ENCODE measurements at regions not wholly inside any gene's neighbourhood (a gene's known extent, or its start where the extent isn't known, plus 50 kb on each side); places are given as distances from the start of the nearest gene placed in this dataset.

DNA sequence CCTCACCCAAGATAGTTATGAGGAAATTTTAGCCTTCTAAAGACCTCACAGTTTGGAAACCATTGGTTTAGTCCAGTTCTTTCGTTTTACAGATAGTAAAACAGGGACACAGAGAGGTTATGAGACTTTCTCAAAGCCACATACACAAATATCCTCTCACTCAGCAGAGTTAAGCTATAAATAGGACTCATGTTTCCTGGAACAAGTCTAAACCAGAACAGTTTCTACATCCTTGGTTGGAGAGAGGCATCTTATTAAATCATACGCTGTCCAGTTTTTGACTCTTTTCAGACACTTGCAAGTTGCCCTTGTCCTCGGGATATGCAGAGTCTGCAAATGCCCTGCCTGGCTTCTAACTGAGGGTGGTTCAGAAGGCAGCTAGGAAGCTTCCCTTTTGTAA is 462.1 kb upstream of the DEPDC1 start:
- no peak for DNase-seq (ENCODE audit: low read depth in 2 of 2)

DNA sequence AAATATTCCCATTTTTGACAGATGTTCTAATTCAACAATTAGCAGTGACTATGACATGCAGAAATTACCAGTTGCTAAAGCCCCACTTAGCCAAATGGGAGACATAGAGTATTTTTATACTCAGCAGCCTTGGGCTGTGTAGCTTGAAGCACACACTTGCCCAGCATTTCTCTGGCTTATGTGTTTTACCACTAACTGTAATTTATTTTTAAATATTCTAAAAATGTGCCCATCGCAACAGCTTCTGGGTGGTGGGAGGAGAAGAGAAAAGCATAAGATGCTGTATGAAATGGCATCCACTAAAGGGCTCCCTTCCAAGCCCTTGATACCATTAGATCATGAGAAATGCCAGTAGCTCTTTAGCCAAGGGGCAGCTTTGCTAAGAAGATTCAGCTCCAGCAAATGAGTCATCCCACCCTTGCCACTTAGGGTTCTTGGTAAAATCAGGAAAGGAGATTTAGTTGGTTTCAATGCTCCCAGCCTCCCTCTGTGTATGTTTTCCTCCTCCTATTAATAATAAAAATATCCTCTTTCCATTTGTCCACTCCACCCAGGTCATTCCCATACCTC is 462.7 kb upstream of the DEPDC1 start:
- DNase-seq (ENCODE audit: low read depth in 2 of 2), result no peak

DNA sequence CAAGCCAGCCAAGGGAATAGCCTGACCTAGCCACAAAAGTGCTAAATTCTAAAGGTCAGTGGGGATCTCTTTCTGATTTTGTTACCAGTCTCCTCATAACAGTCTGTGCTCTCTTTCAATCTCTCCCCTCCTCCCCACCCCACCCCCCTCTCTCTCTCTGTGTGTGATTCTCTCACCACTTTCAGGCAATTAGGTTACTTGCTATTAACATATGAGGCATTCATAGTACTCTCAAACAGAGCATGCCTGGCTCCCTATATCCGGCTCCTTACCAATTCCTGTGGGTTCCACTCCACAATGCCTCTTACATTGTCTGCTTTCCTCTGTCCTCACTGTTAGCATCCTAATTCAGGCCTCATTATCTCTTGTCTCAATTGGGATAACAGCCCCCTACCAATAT is 464.3 kb upstream of the DEPDC1 start:
- no peak for DNase-seq (ENCODE audit: low read depth in 2 of 2)

DNA sequence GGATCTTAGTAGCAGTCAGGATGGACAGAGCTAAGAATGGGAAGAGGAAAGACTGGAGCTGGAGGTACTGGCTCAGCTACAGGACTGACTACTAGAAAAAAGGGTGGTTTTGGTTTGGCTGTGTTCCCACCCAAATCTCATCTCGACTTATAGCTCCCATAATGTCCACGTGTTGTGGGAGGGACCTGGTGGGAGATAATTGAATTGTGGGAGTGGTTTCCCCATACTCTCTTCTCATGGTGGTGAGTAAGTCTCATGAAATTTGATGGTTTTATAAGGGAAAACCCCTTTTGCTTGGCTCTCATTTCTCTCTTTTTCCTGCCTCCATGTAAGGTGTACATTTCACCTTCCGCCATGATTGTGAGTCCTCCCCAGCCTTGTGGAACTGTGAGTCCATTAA is 466.5 kb upstream of the DEPDC1 start:
- no peak for DNase-seq (ENCODE audit: low read depth in 2 of 2)

DNA sequence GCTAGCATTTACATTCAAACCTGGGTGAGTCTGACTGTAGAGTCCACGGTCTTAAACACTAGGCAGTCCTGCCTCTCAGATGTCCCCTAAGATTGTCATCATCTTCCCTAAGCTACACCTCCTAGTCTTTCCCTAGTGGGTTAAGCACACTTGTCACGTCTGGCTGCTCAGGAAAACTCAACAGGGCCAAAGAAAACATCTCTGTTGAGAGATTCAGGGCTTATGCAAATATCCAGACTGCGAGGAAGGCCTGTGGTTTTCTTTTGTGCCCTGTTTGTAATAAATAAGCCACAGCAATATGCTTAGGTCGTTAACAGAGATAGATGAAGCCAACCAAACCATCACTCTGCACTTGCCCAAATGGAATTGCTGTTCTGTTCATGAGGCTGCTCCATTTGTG is 472.6 kb upstream of the DEPDC1 start:
- no peak for DNase-seq (ENCODE audit: low read depth in 2 of 2)

DNA sequence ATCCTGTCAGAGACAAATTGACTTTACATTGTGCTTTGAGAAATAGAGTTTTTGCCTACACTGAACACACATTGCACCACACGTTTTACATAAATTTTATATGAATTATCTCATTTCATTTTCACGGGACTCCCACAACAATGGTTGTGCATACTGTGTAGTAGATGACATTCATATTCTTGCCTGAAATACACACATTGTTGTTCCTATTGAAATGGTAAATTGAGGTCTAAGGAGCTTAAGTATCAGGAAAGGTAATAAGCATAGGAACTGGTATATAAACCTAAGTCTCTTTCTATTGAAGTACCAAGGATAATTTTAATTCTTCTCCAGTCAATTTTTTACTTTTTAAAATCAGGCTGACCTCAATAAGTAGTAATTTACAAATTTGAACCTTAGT is 473.7 kb upstream of the DEPDC1 start:
- DNase-seq (ENCODE audit: low read depth in 2 of 2), result no peak

DNA sequence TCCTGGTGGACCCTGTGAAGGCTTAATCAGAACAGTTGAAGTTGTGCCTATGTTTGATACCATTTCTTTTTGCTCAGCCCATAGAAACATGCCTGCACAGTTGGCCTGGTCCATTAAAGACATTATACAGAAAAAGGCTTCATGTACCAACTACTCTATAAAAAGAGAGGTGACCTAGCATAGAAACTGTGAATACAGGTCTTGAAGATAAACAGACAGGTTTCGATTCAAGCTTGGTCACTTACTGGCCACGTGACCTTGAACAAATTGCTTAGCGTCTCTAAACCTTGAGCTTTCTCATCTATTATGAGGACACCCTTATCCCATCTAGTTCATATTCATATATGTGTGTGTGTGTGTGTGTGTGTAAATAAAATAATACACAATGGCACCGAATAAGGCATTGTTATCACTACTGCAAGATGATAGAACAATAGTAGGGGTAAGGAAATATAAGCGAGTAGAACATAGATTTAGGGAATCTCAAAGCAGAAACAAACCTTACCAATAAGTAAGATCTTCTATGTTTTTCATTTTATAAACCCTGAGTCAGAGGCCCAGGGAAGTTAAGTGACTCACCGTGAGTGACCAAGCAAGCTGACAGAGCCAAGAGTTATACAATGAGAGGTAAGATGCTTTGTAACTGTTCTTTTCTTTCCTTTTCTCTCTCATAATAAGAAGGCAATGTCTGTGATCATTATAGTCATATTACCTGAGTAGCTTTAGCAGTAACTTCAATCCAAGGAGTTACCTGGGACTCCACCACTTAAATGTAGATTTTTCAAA is 476.8 kb upstream of the DEPDC1 start:
- no peak for DNase-seq (ENCODE audit: low read depth in 2 of 2)

DNA sequence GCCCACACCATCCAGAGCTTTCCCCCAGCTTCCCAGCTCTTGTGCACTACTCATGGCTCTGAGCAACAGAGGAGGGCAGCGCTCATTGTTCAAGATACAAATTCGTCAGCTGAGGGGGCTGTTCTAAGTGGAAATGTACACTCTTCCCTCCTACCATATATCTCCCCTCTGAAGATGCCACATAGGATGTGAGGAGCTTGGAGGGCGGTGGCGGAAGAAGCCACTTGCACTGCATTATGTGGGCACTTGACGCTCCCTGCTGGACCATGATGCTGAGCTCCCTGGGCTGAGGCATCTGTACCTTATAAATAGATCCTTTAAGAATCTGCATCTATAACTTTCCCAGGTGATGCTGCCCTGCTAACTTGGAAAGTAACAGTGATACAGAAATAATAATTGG is 477.6 kb upstream of the DEPDC1 start:
- DNase-seq (ENCODE audit: low read depth in 2 of 2), result no peak

DNA sequence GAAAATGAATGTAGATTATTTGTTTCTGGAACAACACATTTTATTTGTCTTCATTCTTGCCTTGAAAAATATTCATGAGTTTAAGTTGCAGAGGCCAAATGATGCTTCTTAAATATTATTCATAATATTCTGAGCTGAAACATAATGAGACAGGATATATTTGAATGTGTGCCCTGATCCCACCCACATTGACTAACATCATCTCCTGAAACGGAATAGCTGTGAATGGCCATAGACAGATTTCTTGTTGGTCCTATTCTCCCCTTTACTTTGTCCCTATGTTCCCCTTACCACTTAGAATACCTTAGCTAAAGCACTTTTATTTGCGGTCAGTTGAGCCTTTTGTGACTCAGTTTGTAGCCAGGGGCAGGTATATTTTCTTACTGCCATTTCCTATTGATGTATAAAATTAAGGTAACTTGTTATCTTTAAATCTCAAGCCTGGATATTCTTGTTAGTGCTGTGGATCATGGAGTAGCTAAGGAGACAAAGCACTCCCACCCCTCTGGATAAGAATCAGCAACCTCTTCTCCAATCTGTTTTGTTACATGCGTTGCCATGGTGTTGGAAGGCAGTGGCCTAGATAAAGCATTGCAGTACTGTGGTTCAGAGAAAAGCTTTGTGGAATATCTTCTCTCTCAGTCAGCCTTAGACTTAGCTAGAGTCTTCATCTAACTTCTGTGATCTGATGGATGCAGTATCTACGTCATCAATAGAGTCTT is 478.5 kb upstream of the DEPDC1 start:
- DNase-seq (ENCODE audit: low read depth in 2 of 2), result no peak

DNA sequence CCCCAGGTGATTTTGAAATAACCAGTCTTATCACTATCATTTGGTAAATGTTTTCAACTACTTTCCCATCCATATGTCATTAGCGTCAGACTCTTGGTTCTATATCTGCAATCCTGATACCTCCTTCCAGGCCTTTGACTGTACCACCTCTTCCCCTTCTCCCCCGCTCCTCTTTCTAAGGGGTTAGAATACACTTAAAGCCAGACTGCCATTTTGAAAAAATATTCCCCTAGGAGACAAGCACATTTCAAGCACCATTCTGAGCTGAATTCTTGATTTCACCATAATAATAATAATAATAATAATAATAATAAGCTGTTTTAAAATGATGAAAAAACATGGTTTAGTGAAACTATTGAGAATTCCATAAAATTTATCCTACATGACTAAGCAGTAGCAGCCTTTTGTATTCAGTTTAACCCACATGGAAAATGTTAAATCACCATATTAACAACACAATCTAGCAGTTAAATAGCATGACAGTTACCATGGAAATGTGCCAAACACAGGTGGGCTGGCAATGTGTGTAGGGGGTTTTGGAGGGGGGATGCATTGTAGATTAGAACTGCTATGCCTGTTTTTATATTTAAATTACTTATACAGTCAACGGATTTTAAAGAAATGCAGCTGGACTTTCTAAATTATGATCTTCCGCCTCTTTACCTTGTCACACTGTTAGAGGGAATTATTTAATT is 480.2 kb upstream of the DEPDC1 start:
- no peak for DNase-seq (ENCODE audit: low read depth in 2 of 2)

DNA sequence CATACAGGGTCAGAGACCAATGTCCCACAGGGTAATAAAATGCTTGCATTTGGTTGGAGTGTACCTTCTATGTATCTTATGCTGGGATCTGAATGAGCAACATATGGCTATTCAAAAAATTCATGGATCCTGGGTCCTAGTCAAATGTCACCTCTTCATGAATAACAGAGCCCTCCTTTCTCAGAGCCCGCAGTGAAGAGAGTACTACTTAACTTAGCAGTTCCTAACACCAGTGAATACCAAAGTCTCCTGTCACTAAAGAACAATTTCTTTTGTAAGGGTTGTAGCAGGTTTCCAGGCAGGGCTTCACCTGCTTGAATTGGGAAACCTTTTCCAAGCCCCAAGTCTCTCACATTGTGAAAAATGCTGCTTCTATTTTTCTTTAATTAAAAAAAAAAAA is 483.0 kb upstream of the DEPDC1 start:
- DNase-seq (ENCODE audit: low read depth in 2 of 2), result no peak

DNA sequence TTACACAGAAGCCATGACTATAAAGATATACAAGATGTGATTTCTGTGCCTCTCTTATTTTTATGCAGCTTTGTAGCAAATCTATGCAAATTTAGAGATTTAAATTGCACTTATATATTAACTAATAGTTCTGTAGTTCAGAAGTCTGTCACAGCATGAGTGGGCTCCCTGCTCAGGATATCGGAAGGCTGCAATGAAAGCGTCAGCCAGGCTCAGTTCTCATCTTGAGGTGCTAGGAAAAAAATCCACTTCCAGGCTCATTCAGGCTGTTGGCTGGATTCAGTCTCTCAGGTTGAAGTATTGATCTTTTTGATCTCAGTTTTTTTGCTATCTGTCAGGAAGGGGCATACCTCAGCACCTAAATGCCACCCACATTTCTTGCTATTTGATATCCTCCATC is 487.4 kb upstream of the DEPDC1 start:
- no peak for DNase-seq (ENCODE audit: low read depth in 2 of 2)

DNA sequence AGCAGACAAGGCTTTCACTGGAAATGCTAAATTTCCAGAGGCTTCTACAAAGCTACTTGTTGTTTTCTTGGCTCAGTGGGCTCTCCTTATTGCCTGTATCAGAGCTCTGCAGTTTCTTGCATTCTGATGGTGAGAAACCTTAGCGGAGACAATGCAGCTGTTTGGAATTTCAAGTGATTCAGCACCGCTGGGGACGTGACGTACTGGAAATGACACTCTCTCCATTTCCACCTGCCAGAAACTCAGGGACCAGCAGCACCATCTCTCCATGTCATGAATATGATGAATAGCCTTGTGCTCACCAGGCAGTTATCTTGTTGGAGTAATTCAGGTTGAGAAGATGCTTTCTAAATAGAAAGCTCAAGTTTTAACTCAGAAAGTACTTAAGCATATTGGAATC is 497.2 kb upstream of the DEPDC1 start:
- DNase-seq (ENCODE audit: low read depth in 2 of 2), result no peak

DNA sequence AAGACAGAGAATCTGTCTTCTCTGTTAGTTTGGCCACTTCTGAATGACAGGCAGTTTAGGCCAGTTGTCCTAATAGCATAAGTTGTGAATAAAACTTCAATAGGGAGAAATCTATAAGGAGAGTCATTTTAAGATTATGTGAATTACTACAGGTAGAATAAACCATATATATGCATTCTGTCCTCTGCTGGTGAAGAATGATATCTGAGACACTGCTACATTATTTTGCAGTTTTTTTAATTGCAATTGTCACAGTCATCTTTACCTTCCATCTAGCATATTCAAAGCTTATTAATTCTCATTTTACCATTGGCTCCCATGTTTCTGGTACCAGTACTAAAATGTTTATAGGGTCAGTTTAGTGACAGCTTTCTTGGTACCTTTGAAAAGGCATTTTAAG is 519.6 kb upstream of the DEPDC1 start:
- DNase-seq (ENCODE audit: low read depth in 2 of 2), result no peak

DNA sequence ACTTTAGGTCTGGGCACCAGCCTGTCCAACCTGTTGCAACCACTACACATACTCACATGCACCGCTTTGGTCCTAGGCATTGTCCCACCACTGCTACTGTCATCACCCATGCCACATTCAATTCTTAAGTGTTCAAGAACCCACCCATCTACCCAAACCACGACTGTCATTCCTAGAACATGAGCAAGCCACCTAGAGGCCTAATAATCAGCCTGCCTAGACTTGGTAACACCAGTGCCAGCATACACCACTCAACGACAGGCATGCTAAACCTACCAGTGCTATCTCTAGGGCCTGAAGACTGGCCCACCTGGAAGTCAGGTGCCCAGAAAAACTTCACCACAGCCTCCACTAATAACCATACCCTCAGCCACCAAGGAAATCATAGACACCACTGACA is 532.8 kb upstream of the DEPDC1 start:
- DNase-seq (ENCODE audit: low read depth in 2 of 2), result no peak

DNA sequence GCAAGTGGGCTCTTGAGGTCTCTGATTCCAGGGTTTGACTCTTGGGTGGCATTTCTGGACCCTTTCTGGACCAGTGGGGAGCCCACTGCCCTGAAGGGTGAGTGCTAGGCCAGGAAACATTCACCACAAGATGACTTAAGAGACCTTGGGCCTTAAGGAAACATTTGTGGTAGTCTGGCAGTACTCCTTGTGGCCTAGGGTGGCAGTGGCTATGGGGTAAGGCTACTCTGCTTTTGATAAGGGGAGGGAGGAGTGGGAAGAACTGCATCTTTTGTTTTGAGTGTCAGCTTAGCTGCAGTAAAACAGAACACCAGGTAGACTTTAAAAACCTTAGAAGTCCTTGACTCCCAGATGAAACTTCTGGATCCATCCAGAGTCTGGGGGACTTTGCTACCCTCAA is 529.3 kb upstream of the LRRC7 start:
- no peak for DNase-seq (ENCODE audit: low read depth in 2 of 2)

DNA sequence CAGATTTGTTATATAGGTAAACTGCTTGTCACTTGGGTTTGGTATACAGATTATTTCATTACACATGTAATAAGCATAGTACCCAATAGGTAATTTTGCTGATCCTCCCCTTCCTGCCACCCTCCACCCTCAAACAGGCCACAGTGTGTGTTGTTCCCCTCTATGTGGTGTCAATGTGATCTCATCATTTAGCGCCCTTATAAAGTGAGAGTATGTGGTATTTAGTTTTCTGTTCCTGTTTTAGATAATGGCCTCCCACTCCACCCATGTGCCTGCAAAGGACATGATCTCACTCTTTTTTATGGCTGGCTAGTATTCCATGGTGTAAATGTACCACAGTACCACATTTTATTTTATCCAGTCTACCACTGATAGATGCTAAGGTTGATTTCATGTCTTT is 522.1 kb upstream of the LRRC7 start:
- DNase-seq (ENCODE audit: low read depth in 2 of 2), result no peak

DNA sequence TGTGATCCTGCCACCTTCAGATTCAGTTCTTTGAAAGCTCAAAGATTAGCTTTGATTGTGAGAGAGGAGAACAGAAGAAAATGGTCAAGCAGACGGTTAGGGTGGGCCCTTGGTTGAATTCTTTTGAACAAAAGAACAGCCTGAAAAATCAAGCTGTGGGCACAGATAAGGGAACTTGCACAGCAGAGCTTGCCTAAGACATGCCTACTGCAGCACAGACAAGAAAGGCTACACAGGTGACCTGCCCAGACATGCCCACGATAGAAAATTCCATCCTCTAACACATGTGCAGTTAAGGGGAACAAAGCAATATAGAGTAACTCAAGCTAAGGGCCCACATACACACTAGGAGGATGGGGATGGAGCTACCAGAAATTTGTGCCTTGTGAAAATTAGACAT is 512.5 kb upstream of the LRRC7 start:
- no peak for DNase-seq (ENCODE audit: low read depth in 2 of 2)

DNA sequence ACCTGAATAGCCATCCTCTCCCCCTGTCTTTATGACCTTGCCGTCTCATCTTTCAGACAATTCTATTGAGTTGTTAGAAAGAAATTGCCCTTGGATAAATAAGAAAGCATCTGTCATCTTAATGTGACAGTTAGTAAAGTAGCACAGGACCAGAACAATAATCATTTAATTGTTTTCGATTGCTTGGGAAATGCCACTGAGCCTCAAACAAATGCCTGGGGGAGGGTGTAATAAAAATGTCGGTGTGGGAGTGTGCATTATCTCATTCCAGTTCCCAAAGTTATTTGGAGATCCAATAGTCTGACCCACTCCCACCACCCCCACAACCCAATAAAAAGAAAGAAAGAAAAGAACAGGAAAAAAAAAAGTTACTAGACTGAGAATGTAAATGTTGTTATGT is 509.3 kb upstream of the LRRC7 start:
- DNase-seq (ENCODE audit: low read depth in 2 of 2), result no peak

DNA sequence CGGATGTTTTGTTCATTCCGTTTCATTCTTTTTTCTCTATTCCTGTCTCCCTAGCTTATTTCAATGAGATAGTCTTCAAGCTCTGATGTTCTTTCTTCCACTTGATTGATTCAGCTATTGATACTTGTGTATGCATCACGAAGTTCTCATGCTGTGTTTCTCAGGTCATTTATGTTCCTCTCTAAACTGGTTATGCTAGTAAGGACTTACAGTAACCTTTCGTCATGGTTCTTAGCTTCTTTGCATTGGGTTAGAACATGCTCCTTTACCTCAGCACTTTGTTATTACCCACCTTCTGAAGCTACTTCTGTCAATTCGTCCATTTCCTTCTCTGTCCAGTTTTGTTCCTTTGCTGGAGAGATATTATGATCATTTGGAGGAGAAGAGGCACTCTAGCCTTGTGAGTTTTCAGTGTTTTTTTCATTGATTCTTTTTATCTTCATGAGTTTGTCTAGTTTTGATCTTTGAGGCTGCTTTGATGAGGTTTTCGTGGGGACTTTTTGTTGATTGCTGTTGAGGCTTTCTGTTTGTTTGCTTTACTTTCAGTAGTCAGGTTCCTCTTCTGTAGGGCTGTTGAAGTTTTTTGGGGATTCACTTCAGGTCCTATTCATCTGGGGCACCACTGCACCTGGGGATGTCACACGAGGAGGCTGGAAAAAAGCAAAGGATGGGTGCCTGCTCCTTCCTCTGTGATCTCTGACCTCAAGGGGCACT is 496.9 kb upstream of the LRRC7 start:
- no peak for DNase-seq (ENCODE audit: low read depth in 2 of 2)

DNA sequence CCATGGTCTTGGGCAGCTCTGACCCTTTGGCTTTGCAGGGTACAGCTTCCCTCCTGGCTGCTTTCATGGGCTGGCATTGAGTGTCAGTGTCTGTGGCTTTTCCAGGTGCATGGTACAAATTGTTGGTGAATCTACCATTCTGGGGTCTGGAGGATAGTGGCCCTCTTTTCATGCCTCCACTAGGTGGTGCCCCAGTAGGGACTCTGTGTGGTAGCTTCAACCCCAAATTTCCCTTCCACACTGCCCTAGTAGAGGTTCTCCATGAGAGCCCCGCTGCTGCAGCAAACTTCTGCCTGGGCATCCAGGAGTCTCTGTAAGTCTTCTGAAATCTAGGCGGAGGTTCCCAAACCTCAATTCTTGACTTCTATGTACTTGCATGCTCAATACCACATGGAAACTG is 494.5 kb upstream of the LRRC7 start:
- no peak for DNase-seq (ENCODE audit: low read depth in 2 of 2)

DNA sequence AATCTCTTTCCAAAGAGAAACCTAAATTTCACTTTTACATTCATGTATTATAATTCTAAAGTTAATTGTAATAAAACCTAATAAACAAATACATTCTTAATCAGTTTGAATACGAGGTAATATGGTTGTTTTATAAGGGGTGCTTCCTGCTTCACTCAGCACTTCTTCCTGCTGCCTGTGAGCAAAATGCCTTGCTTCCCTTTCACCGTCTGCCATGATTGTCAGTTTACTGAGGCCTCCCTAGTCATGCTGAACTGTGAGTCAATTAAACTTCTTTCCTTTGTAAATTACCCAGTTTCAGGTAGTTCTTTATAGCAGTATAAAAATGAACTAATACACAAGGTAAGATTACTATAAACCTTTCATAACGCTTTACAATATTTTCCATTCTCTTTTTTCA is 491.1 kb upstream of the LRRC7 start:
- no peak for DNase-seq (ENCODE audit: low read depth in 2 of 2)

Measured in fibroblast of skin of left quadriceps (primary cell).